A549 (cell line): ENCODE measurements at regions not wholly inside any gene's neighbourhood (a gene's known extent, or its start where the extent isn't known, plus 50 kb on each side); places are given as distances from the start of the nearest gene placed in this dataset.

Experiments used
- ATAC-seq, 2 experiments: fragments of 200-7000 bp in 1 of 2; fragments of >200 bp in 1 of 2; cut with Nextera tagmentation in 1 of 2; cut with Tn5 transposase in 1 of 2; 3 replicates each; pipeline versions ENCODE4 v1.8.0 to v1.9.1; 2018 to 2020; ENCODE audit warnings: mild to moderate bottlenecking in 1 of 2, moderate library complexity in 1 of 2
- CTCF ChIA-PET: fragments of 300-600 bp; sonication (Branson Sonifier 250); formaldehyde crosslinking; extraction: SDS; loops from one replicate; lab custom pipeline; 2021; ENCODE audit warnings: antibody characterized with exemption, inconsistent platforms; lab: Yijun Ruan, JAX
- POLR2A ChIA-PET: fragments of 350-600 bp; formaldehyde crosslinking; extraction: SDS; loops from one replicate; lab custom pipeline; 2021; ENCODE audit warnings: antibody characterized with exemption, inconsistent platforms; lab: Yijun Ruan, JAX
- DNase-seq, 2 experiments: peaks; one replicate each; pipeline versions ENCODE4 v3.0.0 to v3.0.0-alpha.2; 2011 to 2016; ENCODE audit warnings: low read depth in 1 of 2, low spot score in 1 of 2
- FAIRE-seq: peaks from 2 replicates; lab custom pipeline; 2011; peaks lifted over from hg19 to GRCh38; lab: Jason Lieb, UNC
- H3K27ac ChIP-seq, 2 experiments: fragments of >200 bp; sonication (Bioruptor Twin); formaldehyde crosslinking; 3 replicates each; pipeline ENCODE4 v1.5.1; 2016 to 2017
- H3K4me1 ChIP-seq: fragments of >200 bp; sonication (Bioruptor Twin); formaldehyde crosslinking; 3 replicates; pipeline ENCODE4 v1.6.1; 2016
- H3K4me2 ChIP-seq: fragments of >200 bp; sonication (Bioruptor Twin); formaldehyde crosslinking; 3 replicates; pipeline ENCODE4 v1.6.1; 2016
- H3K4me3 ChIP-seq: fragments of >200 bp; sonication (Bioruptor Twin); formaldehyde crosslinking; 3 replicates; pipeline ENCODE4 v1.5.1; 2016
- H3K9me3 ChIP-seq: fragments of >200 bp; sonication (Bioruptor Twin); formaldehyde crosslinking; 3 replicates; pipeline ENCODE4 v1.6.1; 2016
- BHLHE40 ChIP-seq: IDR thresholded peaks from 2 replicates; pipeline ENCODE4 v1.6.1; 2012; ENCODE audit warnings: low read depth, low read length, inconsistent platforms
- EHF ChIP-seq: fragments of 250-450 bp; sonication (Bioruptor Pico); IDR thresholded peaks from 2 replicates; pipeline ENCODE4 v1.5.0; 2020; ENCODE audit warnings: mild to moderate bottlenecking
- FOSB ChIP-seq: fragments of 250-450 bp; sonication (Bioruptor Pico); IDR thresholded peaks from 2 replicates; pipeline ENCODE4 v1.5.0; 2020; ENCODE audit warnings: mild to moderate bottlenecking, moderate library complexity
- HOXA7 ChIP-seq: fragments of 250-450 bp; sonication (Bioruptor Pico); IDR thresholded peaks from 2 replicates; pipeline ENCODE4 v1.5.0; 2020; ENCODE audit warnings: mild to moderate bottlenecking, moderate library complexity
- HOXB13 ChIP-seq: fragments of 250-450 bp; sonication (Bioruptor Pico); IDR thresholded peaks from 2 replicates; pipeline ENCODE4 v1.5.0; 2020; ENCODE audit warnings: low read depth, mild to moderate bottlenecking, moderate library complexity
- MAFK ChIP-seq: fragments of 450-650 bp; IDR thresholded peaks from 2 replicates; pipeline ENCODE4 v1.6.1; 2014; ENCODE audit not compliant: partially characterized antibody
- NFE2L2 ChIP-seq: fragments of 150-350 bp; conservative IDR thresholded peaks from 2 replicates; pipeline ENCODE4 v1.6.1; 2014; ENCODE audit warnings: low read length
- NR3C1 ChIP-seq: fragments of >200 bp; sonication (Bioruptor Twin); formaldehyde crosslinking; IDR thresholded peaks from 3 replicates; pipeline ENCODE4 v1.6.1; 2017
- PBX3 ChIP-seq: IDR thresholded peaks from 2 replicates; pipeline ENCODE4 v1.6.1; 2012
- POLR2A ChIP-seq: IDR thresholded peaks from 2 replicates; pipeline ENCODE4 v1.6.1; 2012; ENCODE audit warnings: mild to moderate bottlenecking, low read length
- WGBS: methylation state at CpG from one replicate; pipeline ENCODE4 v1.1.6; 2017; ENCODE audit errors: missing lambda C conversion rate; 5-methylcytosine and 5-hydroxymethylcytosine counted together
- TF ChIP-seq, protein P1 (sequence below): fragments of >200 bp; sonication (Bioruptor Twin); formaldehyde crosslinking; IDR thresholded peaks from 3 replicates; pipeline ENCODE4 v1.5.1; 2016
- TF ChIP-seq, protein P2 (sequence below): fragments of 250-450 bp; sonication (Bioruptor Pico); IDR thresholded peaks from 2 replicates; pipeline ENCODE4 v1.5.0; 2021; ENCODE audit warnings: mild to moderate bottlenecking, moderate library complexity, borderline replicate concordance

DNA sequence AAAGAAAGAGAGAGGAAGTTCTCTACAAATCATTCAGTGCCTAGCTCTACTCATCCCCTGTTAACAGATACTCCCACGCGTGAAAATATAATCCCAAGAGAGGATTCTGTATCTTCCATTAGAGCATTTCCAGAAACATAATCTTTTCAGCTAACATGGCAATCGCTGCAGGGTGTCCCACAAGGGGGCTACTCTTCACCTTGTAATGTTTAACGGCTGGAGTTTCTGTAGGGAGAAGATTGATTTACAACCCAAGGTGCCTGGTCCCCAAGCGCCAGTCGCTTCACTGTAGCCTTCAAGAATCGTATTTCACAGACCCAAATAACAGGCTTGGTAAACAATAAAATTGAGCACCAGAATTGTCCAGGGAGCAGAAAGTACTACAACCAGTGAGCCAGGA is 318.7 kb downstream of the TLE1 start:
- no peak overlapping the region for H3K4me3 ChIP-seq
- FAIRE-seq = no peak
- CTCF ChIA-PET = no interaction called here

DNA sequence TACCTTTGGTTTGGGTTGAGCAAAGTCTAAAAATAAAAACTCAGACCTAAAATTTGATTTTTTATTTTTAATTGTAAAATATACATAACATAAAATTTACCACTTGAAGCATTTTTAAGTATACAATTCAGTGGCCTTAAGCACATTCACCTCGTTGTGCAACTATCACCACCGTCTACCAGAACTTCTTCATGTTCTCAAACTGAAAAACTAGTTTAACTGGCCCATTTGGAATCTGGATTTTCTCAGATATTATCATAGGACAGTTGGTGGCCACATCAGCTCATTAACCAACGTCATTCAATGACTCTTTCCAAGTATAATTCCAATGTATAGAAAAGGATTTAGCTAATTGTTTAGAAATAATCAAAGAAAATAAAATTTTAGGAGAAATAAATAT is 319.3 kb downstream of the TLE1 start:
- H3K27ac ChIP-seq = no peak overlapping the region
- CTCF ChIA-PET = no interaction called here
- no peak for ATAC-seq
- WGBS = 54% methylated on average over 3 of the region's 3 CpGs
- H3K4me2 ChIP-seq = no peak overlapping the region
- no peak for TF ChIP-seq HOXB13 (CRISPR knock-in tag)
- TF ChIP-seq NR3C1 = no peak
- no peak for TF ChIP-seq NFE2L2
- TF ChIP-seq BHLHE40 = no peak
- TF ChIP-seq POLR2A = no peak
- TF ChIP-seq, all 56 proteins: peak for 0
- Histone ChIP-seq H3K4me3 (no peak overlapping the region), H3K4me1 (no peaks in the 10 kb centered on the region), H3K9me3 (peaks cover 3% of the 10 kb centered on the region; the same call in 1 of the 3 replicates)
- POLR2A ChIA-PET = no interaction called here
- DNase-seq (no peak), FAIRE-seq (no peak)

More for the DNA sequence above, 318.7 kb downstream of the TLE1 start:
- no peaks in the 10 kb centered on the region for H3K9me3 ChIP-seq
- TF ChIP-seq, protein P1, sequence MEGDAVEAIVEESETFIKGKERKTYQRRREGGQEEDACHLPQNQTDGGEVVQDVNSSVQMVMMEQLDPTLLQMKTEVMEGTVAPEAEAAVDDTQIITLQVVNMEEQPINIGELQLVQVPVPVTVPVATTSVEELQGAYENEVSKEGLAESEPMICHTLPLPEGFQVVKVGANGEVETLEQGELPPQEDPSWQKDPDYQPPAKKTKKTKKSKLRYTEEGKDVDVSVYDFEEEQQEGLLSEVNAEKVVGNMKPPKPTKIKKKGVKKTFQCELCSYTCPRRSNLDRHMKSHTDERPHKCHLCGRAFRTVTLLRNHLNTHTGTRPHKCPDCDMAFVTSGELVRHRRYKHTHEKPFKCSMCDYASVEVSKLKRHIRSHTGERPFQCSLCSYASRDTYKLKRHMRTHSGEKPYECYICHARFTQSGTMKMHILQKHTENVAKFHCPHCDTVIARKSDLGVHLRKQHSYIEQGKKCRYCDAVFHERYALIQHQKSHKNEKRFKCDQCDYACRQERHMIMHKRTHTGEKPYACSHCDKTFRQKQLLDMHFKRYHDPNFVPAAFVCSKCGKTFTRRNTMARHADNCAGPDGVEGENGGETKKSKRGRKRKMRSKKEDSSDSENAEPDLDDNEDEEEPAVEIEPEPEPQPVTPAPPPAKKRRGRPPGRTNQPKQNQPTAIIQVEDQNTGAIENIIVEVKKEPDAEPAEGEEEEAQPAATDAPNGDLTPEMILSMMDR = no peak
- no peak for TF ChIP-seq EHF
- TF ChIP-seq, protein P2, sequence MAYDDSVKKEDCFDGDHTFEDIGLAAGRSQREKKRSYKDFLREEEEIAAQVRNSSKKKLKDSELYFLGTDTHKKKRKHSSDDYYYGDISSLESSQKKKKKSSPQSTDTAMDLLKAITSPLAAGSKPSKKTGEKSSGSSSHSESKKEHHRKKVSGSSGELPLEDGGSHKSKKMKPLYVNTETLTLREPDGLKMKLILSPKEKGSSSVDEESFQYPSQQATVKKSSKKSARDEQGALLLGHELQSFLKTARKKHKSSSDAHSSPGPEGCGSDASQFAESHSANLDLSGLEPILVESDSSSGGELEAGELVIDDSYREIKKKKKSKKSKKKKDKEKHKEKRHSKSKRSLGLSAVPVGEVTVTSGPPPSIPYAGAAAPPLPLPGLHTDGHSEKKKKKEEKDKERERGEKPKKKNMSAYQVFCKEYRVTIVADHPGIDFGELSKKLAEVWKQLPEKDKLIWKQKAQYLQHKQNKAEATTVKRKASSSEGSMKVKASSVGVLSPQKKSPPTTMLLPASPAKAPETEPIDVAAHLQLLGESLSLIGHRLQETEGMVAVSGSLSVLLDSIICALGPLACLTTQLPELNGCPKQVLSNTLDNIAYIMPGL (CRISPR knock-in tag) = no peak
- TF ChIP-seq, all 56 proteins: peak for 0
- ATAC-seq = no peak
- Histone ChIP-seq H3K4me1 (no peaks in the 10 kb centered on the region), H3K4me2 (no peak overlapping the region), H3K27ac (no peak overlapping the region)
- WGBS = 92% methylated on average over 7 of the region's 7 CpGs
- POLR2A ChIA-PET = no interaction called here
- no peak for DNase-seq

DNA sequence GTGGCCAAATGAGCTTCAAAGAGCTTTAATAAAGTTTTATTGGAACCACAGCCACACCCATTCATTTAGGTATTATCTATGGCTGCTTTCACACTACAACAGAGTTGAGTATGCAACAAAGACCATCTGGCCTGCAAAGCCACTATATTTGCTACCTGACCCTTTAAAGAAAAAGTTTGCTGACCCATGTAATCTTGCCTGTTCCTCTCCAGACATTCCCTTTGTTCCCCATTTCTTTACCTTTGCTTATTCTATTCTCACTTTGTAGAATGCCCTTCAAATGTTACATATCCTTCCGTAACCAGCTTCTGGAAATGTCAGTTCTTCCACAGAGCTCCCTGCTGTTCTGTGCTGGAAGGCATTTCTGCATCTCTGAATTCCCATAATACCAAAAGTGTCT is 320.2 kb downstream of the TLE1 start:
- 100% methylated on average over 1 of the region's 1 CpG for WGBS
- H3K4me2 ChIP-seq = no peak overlapping the region

DNA sequence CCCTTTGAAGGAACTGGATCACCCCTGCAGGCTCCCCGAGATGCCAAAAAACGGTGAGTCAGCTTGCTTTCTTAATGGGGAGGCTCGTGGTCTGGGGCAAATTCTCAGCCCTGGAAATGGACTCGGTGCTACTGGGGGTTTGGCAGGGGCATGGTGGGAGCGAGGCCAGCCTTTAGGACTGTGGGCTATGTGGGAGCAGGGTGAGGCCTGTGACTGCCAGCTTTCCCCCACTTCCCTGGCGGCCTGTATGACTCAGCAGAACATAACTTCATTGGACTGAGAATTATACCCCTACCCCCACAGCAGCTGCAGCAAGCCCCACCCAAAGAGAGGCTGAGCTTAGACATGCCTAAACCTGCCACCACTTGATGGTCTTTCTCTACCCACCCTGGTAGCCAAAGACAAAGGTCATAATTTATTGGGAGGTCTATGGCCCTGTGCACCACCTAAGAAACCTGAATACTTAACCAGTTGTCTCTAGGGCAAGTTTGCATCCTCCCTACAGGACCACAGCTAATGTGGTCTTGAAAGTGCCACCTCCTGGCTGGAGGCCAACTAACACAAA is 325.3 kb downstream of the TLE1 start:
- no peak for FAIRE-seq
- H3K4me1 ChIP-seq = no peaks in the 10 kb centered on the region
- ATAC-seq = no peak
- DNase-seq = no peak
- peak overlapping the region in 1 of 2 experiments; percentile 43; a peak in 2 of 6 replicates for H3K27ac ChIP-seq
- H3K4me2 ChIP-seq = no peak overlapping the region
- ChIA-PET POLR2A (no interaction called here), CTCF (no interaction called here)
- TF ChIP-seq PBX3 (no peak), MAFK (peak; percentile 15)
- H3K9me3 ChIP-seq = peaks cover 22% of the 10 kb centered on the region
- WGBS = 80% methylated on average over 6 of the region's 6 CpGs
- no peak overlapping the region for H3K4me3 ChIP-seq

More for the DNA sequence above, 320.2 kb downstream of the TLE1 start:
- TF ChIP-seq HOXA7 = no peak
- no peak for TF ChIP-seq FOSB (CRISPR knock-in tag)
- no peak for TF ChIP-seq NFE2L2
- TF ChIP-seq, all 56 proteins: peak for 0
- Histone ChIP-seq H3K9me3 (peaks cover 13% of the 10 kb centered on the region; the same call in 2 of the 3 replicates), H3K4me3 (no peak overlapping the region), H3K27ac (no peak overlapping the region), H3K4me1 (no peaks in the 10 kb centered on the region)
- DNase-seq = no peak
- no peak for ATAC-seq
- ChIA-PET CTCF (no interaction called here), POLR2A (interaction anchor here (0.6 kb wide), 1 partner anchor 301 kb away, joined by 3 read pairs; no protein-coding TSS in a partner anchor)
- FAIRE-seq = peak; percentile 13
